WTC11 (cell line): ENCODE measurements at regions not wholly inside any gene's neighbourhood (a gene's known extent, or its start where the extent isn't known, plus 50 kb on each side); places are given as distances from the start of the nearest gene placed in this dataset.

ENCODE experiments used
- ATAC-seq: fragments of 200-7000 bp; cut with Tn5 transposase; 2 replicates; pipeline ENCODE4 v1.10.0; 2021; ENCODE audit warnings: mild to moderate bottlenecking, moderate library complexity
- CTCF ChIA-PET: fragments of 300-600 bp; sonication (Branson Sonifier 250); formaldehyde crosslinking; loops from one replicate; lab custom pipeline; 2021; ENCODE audit warnings: antibody characterized with exemption; lab: Charles Lee
- POLR2A ChIA-PET: fragments of 350-600 bp; sonication (Branson Sonifier 250); formaldehyde crosslinking; loops from one replicate; lab custom pipeline; 2021; ENCODE audit warnings: antibody characterized with exemption; lab: Charles Lee
- DNase-seq: peaks from one replicate; pipeline ENCODE4 v3.0.0; 2021; ENCODE audit warnings: low spot score
- H3K27ac Mint-ChIP-seq: 2 replicates; pipeline ENCODE4 v1.8.0; 2021; ENCODE audit warnings: mixed read lengths
- H3K27me3 Mint-ChIP-seq: 2 replicates; pipeline ENCODE4 v1.8.0; 2021; ENCODE audit warnings: low read depth, mild to moderate bottlenecking, moderate library complexity, mixed read lengths
- H3K36me3 Mint-ChIP-seq: 2 replicates; pipeline ENCODE4 v1.8.0; 2021; ENCODE audit warnings: mixed read lengths
- H3K4me1 Mint-ChIP-seq: 2 replicates; pipeline ENCODE4 v1.8.0; 2022; ENCODE audit warnings: mixed read lengths
- H3K4me3 Mint-ChIP-seq: 2 replicates; pipeline ENCODE4 v1.8.0; 2021; ENCODE audit warnings: mild to moderate bottlenecking, moderate library complexity, mixed read lengths
- H3K9me3 Mint-ChIP-seq: 2 replicates; pipeline ENCODE4 v1.8.0; 2021; ENCODE audit warnings: mixed read lengths
- CREB1 ChIP-seq: sonication (generic); formaldehyde crosslinking; IDR thresholded peaks from 2 replicates; pipeline ENCODE4 v1.8.0; 2023; ENCODE audit warnings: mild to moderate bottlenecking, missing genetic modification reagents
- ETV6 ChIP-seq: sonication (generic); formaldehyde crosslinking; IDR thresholded peaks from 2 replicates; pipeline ENCODE4 v1.8.1; 2022; ENCODE audit warnings: mild to moderate bottlenecking, missing genetic modification reagents
- FOXJ3 ChIP-seq: sonication (generic); formaldehyde crosslinking; IDR thresholded peaks from 2 replicates; pipeline ENCODE4 v1.9.0; 2021; ENCODE audit warnings: missing genetic modification reagents, mild to moderate bottlenecking, borderline replicate concordance
- FOXK1 ChIP-seq: sonication (generic); formaldehyde crosslinking; IDR thresholded peaks from 2 replicates; pipeline ENCODE4 v1.8.0; 2022; ENCODE audit warnings: mild to moderate bottlenecking, moderate library complexity, missing genetic modification reagents
- GRHL2 ChIP-seq: fragments of 250-450 bp; sonication (Bioruptor Pico); IDR thresholded peaks from 2 replicates; pipeline ENCODE4 v1.8.0; 2022; ENCODE audit warnings: mild to moderate bottlenecking, moderate library complexity; ENCODE audit not compliant: insufficient replicate concordance, severe bottlenecking
- MXD4 ChIP-seq: fragments of 250-450 bp; sonication (Bioruptor Pico); IDR thresholded peaks from 2 replicates; pipeline ENCODE4 v1.8.0; 2021; ENCODE audit warnings: mild to moderate bottlenecking, moderate library complexity, borderline replicate concordance
- NR1H2 ChIP-seq: sonication (generic); formaldehyde crosslinking; IDR thresholded peaks from 2 replicates; pipeline ENCODE4 v1.9.0; 2021; ENCODE audit warnings: mild to moderate bottlenecking, moderate library complexity, missing genetic modification reagents
- PRRX2 ChIP-seq: fragments of 250-450 bp; sonication (Bioruptor Pico); IDR thresholded peaks from 2 replicates; pipeline ENCODE4 v1.8.0; 2021; ENCODE audit warnings: mild to moderate bottlenecking
- RORB ChIP-seq: fragments of 250-450 bp; sonication (Bioruptor Pico); IDR thresholded peaks from 2 replicates; pipeline ENCODE4 v1.9.0; 2021; ENCODE audit warnings: mild to moderate bottlenecking
- ZBTB21 ChIP-seq: sonication (generic); formaldehyde crosslinking; IDR thresholded peaks from 2 replicates; pipeline ENCODE4 v1.8.1; 2023; ENCODE audit warnings: mild to moderate bottlenecking, missing genetic modification reagents, borderline replicate concordance
- ZNF121 ChIP-seq: sonication (generic); formaldehyde crosslinking; IDR thresholded peaks from 2 replicates; pipeline ENCODE4 v1.8.0; 2023; ENCODE audit warnings: missing genetic modification reagents
- ZNF263 ChIP-seq: sonication (generic); formaldehyde crosslinking; IDR thresholded peaks from 2 replicates; pipeline ENCODE4 v1.8.1; 2022; ENCODE audit warnings: low read depth, mild to moderate bottlenecking, moderate library complexity, missing genetic modification reagents
- ZNF416 ChIP-seq: fragments of 250-450 bp; sonication (Bioruptor Pico); IDR thresholded peaks from 2 replicates; pipeline ENCODE4 v1.9.0; 2021; ENCODE audit warnings: mild to moderate bottlenecking, inconsistent platforms
- TF ChIP-seq, protein P1 (sequence below): fragments of 250-450 bp; sonication (Bioruptor Pico); IDR thresholded peaks from 2 replicates; pipeline ENCODE4 v1.9.0; 2021; ENCODE audit warnings: mild to moderate bottlenecking, borderline replicate concordance
- TF ChIP-seq, protein P2 (sequence below): fragments of 250-450 bp; sonication (Bioruptor Pico); conservative IDR thresholded peaks from 2 replicates; pipeline ENCODE4 v1.9.0; 2021; ENCODE audit warnings: mild to moderate bottlenecking
- TF ChIP-seq, protein P3 (sequence below): fragments of 250-450 bp; sonication (Bioruptor Pico); IDR thresholded peaks from 2 replicates; pipeline ENCODE4 v1.8.0; 2021; ENCODE audit warnings: mild to moderate bottlenecking
- TF ChIP-seq, protein P4 (sequence below): sonication (generic); formaldehyde crosslinking; IDR thresholded peaks from 2 replicates; pipeline ENCODE4 v1.8.1; 2023; ENCODE audit warnings: mild to moderate bottlenecking, missing genetic modification reagents, moderate library complexity

DNA sequence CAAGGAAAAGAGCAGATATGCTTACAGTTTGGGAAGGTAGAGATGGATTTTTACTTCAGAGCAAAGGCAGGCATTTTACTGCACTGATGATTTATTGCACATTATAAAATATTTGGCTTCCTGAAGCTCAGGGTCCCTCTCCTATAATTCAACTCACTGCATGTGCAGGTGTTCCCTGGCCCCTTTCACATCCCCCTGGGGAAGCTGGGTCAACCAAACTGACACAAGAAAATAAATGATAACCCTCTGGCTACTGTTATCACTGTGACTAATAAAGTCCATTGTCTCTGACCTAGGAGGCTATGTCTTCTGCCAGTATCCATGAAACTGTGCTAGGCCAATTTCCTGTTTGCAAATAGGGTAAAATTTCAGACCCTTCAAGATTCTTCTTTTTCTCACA, 163.1 kb downstream of the ARL6IP6 start:
- DNase-seq: no peak
- TF ChIP-seq FOXJ3 (CRISPR knock-in tag): no peak
- TF ChIP-seq, protein P1, sequence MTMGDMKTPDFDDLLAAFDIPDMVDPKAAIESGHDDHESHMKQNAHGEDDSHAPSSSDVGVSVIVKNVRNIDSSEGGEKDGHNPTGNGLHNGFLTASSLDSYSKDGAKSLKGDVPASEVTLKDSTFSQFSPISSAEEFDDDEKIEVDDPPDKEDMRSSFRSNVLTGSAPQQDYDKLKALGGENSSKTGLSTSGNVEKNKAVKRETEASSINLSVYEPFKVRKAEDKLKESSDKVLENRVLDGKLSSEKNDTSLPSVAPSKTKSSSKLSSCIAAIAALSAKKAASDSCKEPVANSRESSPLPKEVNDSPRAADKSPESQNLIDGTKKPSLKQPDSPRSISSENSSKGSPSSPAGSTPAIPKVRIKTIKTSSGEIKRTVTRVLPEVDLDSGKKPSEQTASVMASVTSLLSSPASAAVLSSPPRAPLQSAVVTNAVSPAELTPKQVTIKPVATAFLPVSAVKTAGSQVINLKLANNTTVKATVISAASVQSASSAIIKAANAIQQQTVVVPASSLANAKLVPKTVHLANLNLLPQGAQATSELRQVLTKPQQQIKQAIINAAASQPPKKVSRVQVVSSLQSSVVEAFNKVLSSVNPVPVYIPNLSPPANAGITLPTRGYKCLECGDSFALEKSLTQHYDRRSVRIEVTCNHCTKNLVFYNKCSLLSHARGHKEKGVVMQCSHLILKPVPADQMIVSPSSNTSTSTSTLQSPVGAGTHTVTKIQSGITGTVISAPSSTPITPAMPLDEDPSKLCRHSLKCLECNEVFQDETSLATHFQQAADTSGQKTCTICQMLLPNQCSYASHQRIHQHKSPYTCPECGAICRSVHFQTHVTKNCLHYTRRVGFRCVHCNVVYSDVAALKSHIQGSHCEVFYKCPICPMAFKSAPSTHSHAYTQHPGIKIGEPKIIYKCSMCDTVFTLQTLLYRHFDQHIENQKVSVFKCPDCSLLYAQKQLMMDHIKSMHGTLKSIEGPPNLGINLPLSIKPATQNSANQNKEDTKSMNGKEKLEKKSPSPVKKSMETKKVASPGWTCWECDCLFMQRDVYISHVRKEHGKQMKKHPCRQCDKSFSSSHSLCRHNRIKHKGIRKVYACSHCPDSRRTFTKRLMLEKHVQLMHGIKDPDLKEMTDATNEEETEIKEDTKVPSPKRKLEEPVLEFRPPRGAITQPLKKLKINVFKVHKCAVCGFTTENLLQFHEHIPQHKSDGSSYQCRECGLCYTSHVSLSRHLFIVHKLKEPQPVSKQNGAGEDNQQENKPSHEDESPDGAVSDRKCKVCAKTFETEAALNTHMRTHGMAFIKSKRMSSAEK (CRISPR knock-in tag): no peak
- no peak overlapping the region for H3K27ac Mint-ChIP-seq
- no peaks in the 10 kb centered on the region for H3K4me1 Mint-ChIP-seq
- ChIA-PET POLR2A (no interaction called here), CTCF (no interaction called here)
- no peaks in the 10 kb centered on the region; the same call in 1 of the 2 replicates for H3K27me3 Mint-ChIP-seq
- no peak for ATAC-seq
- no peaks in the 10 kb centered on the region for H3K36me3 Mint-ChIP-seq
- H3K9me3 Mint-ChIP-seq: peaks cover 12% of the 10 kb centered on the region
- H3K4me3 Mint-ChIP-seq: no peak overlapping the region

DNA sequence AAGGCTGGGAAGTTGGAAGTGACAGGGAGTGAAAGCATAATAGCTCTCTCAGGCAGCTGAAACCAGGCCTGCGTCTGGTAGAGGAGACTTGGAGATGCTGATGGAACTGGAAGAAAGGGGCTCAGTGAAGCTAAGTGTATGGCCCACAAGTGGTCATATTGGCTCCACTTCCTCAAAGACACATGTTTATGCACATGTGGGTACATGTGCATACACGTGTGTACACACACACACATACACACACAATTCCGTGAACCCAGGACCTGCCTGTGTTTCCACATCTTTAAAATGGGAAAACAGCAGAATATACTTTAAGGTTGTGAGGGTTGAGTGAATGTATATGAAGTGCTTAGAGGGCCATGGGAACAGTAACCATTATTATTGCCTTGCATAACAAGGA, 160.9 kb downstream of the ARL6IP6 start:
- TF ChIP-seq ZNF263 (CRISPR knock-in tag): no peak
- TF ChIP-seq CREB1 (CRISPR knock-in tag): no peak
- TF ChIP-seq, protein P2, sequence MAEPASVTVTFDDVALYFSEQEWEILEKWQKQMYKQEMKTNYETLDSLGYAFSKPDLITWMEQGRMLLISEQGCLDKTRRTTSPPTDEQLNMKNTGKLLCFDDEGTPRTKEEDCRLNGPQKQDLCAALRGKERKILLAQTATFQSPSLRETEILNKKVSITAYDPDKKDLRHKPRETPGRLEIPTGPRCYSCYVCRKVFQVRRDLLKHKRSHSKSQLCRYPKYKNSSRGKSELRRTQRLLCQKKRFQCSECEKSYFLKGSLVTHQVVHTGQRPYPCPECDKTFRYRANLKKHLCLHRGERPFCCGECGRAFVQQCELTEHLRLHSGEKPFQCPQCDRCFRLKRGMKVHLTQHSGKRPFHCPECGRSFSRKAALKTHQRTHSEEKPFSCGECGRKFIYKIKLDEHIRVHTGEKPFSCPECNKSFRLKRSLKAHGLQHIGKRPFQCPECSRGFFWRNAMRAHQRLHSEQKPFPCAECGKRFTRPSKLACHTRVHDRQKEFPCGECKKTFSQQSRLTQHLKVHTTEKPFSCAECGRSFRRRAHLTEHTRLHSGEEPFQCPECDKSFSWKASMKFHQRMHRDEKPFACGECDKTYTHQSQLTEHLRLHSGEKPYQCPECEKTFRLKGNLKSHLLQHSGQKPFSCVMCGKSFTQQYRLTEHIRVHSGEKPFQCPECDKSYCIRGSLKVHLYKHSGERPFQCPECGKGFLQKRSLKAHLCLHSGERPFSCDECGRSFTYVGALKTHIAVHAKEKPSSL (CRISPR knock-in tag): no peak
- TF ChIP-seq MXD4: no peak
- TF ChIP-seq, protein P3, sequence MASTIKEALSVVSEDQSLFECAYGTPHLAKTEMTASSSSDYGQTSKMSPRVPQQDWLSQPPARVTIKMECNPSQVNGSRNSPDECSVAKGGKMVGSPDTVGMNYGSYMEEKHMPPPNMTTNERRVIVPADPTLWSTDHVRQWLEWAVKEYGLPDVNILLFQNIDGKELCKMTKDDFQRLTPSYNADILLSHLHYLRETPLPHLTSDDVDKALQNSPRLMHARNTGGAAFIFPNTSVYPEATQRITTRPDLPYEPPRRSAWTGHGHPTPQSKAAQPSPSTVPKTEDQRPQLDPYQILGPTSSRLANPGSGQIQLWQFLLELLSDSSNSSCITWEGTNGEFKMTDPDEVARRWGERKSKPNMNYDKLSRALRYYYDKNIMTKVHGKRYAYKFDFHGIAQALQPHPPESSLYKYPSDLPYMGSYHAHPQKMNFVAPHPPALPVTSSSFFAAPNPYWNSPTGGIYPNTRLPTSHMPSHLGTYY (CRISPR knock-in tag): no peak
- TF ChIP-seq GRHL2 (CRISPR knock-in tag): no peak
- TF ChIP-seq FOXK1 (CRISPR knock-in tag): no peak
- Mint-ChIP-seq H3K36me3 (no peaks in the 10 kb centered on the region), H3K27ac (no peak overlapping the region), H3K4me3 (no peak overlapping the region), H3K27me3 (no peaks in the 10 kb centered on the region; the same call in 1 of the 2 replicates), H3K4me1 (peaks cover 16% of the 10 kb centered on the region), H3K9me3 (peaks cover 12% of the 10 kb centered on the region)
- POLR2A ChIA-PET: no interaction called here
- DNase-seq: no peak
- no peak for ATAC-seq
- CTCF ChIA-PET: interaction anchor here (1.9 kb wide), 1 partner anchor 18 kb away, joined by 10 read pairs; no protein-coding TSS in a partner anchor

DNA sequence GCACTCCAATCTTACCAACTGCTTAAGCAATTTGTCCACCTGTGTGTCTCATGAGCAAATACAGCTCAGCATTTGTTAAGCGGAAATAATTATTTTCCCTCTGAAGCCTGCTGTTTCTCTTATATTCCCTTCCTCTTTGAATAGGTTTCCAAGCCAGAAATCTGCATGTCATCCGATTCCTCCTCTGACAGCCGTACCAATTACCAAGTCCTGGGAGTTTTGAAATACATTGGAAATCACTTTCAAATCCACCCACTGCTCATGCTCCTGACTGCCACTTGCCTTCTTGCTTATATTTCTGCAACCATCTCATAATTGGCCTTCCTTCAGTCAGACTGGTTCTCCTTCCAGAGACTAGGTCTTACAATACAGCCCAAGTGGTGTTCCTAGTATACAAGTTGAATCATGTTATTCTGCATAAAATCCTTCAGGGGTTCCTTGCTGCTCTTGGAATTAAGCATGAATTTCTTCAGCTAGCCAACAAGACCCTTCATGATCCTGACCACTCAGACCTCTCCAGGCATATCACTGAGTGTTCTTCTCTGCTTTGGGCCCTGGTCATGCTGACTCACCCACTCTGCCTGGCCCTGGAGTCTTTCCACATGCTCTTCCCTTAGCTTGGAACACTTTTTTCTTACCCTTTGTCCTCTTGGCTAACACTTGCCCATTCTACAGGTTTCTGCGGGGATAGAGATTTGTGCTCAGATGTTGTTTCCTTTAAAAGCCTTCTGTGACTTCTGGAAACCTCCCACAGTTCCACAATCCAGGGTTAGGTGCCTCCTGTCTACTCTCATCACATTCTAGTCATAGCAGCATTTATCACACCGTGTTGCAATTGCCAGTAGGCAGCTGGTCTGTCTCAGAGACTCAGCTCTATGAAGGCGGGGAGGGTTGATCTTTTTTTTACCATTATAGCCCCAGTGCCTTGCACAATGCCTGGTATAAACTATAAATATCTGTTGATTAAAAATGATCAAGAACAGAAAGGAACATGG, 157.6 kb downstream of the ARL6IP6 start:
- Mint-ChIP-seq H3K4me1 (peaks cover 16% of the 10 kb centered on the region), H3K27ac (no peak overlapping the region), H3K27me3 (no peaks in the 10 kb centered on the region; the same call in 1 of the 2 replicates), H3K9me3 (0 out of 2 replicates have a peak, but pooled peaks cover 2% of the 10 kb centered on the region), H3K36me3 (no peaks in the 10 kb centered on the region), H3K4me3 (no peak overlapping the region)
- POLR2A ChIA-PET: no interaction called here
- CTCF ChIA-PET: no interaction called here
- no peak for ATAC-seq
- no peak for DNase-seq
- TF ChIP-seq ZBTB21 (no peak), ETV6 (CRISPR knock-in tag) (no peak), PRRX2 (no peak), NR1H2 (CRISPR knock-in tag) (no peak), FOXJ3 (CRISPR knock-in tag) (no peak), ZNF416 (CRISPR knock-in tag) (no peak), ZNF121 (CRISPR knock-in tag) (no peak), RORB (no peak)
- TF ChIP-seq, protein P4, sequence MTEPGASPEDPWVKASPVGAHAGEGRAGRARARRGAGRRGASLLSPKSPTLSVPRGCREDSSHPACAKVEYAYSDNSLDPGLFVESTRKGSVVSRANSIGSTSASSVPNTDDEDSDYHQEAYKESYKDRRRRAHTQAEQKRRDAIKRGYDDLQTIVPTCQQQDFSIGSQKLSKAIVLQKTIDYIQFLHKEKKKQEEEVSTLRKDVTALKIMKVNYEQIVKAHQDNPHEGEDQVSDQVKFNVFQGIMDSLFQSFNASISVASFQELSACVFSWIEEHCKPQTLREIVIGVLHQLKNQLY (CRISPR knock-in tag): no peak
- TF ChIP-seq, protein P1 (CRISPR knock-in tag): no peak
